Neural progenitor cell (in vitro differentiated cells): ENCODE measurements at regions not wholly inside any gene's neighbourhood (a gene's known extent, or its start where the extent isn't known, plus 50 kb on each side); places are given as distances from the start of the nearest gene placed in this dataset.
A peak's percentile ranks its signal among the peaks of the same experiment; 100 is the strongest.

ENCODE experiments used
- DNase-seq: peaks from one replicate; pipeline ENCODE4 v3.0.0-alpha.2; 2016; ENCODE audit warnings: low spot score
- H2AFZ ChIP-seq: fragments of 200-600 bp; sonication (generic); replicated peaks from 2 replicates; pipeline ENCODE4 v1.6.1; 2016; ENCODE audit warnings: antibody characterized with exemption
- H3F3A ChIP-seq: fragments of 200-600 bp; sonication (generic); 2 replicates; pipeline ENCODE4 v1.6.1; 2016; ENCODE audit warnings: antibody characterized with exemption, low read depth
- H3K27ac ChIP-seq: fragments of 200-600 bp; sonication (generic); 2 replicates; pipeline ENCODE4 v1.5.1; 2016; ENCODE audit warnings: mild to moderate bottlenecking
- H3K27me3 ChIP-seq: fragments of 200-600 bp; sonication (generic); 2 replicates; pipeline ENCODE4 v1.6.1; 2016; ENCODE audit warnings: mild to moderate bottlenecking, moderate library complexity
- H3K36me3 ChIP-seq: fragments of 200-600 bp; sonication (generic); 2 replicates; pipeline ENCODE4 v1.5.1; 2016
- H3K4me1 ChIP-seq: fragments of 200-600 bp; sonication (generic); 2 replicates; pipeline ENCODE4 v1.6.1; 2016; ENCODE audit warnings: mixed run types
- H3K4me2 ChIP-seq: fragments of 200-600 bp; sonication (generic); 2 replicates; pipeline ENCODE4 v1.6.1; 2016
- H3K4me3 ChIP-seq: fragments of 200-600 bp; sonication (generic); 2 replicates; pipeline ENCODE4 v1.5.1; 2016
- H3K79me2 ChIP-seq: fragments of 200-600 bp; sonication (generic); 2 replicates; pipeline ENCODE4 v1.6.1; 2016; ENCODE audit warnings: low read depth
- H3K9ac ChIP-seq: fragments of 200-600 bp; sonication (generic); 2 replicates; pipeline ENCODE4 v1.6.1; 2016
- H3K9me3 ChIP-seq: fragments of 200-600 bp; sonication (generic); 2 replicates; pipeline ENCODE4 v1.5.1; 2016; ENCODE audit warnings: low read depth
- H4K20me1 ChIP-seq: fragments of 200-600 bp; sonication (generic); 2 replicates; pipeline ENCODE4 v1.6.1; 2016; ENCODE audit warnings: low read depth
- H3K27ac Mint-ChIP-seq: 3 replicates; pipeline ENCODE4 v1.8.0; 2021; ENCODE audit warnings: mixed read lengths
- H3K27me3 Mint-ChIP-seq: 2 replicates; pipeline ENCODE4 v1.8.0; 2022; ENCODE audit warnings: low read depth, mild to moderate bottlenecking, inconsistent platforms, moderate library complexity, mixed read lengths; ENCODE audit not compliant: insufficient read depth
- H3K36me3 Mint-ChIP-seq: 3 replicates; pipeline ENCODE4 v1.8.0; 2021; ENCODE audit warnings: mixed read lengths
- H3K4me1 Mint-ChIP-seq: 3 replicates; pipeline ENCODE4 v1.8.0; 2021; ENCODE audit warnings: mixed read lengths
- H3K4me3 Mint-ChIP-seq: 3 replicates; pipeline ENCODE4 v1.8.0; 2021; ENCODE audit warnings: mild to moderate bottlenecking, moderate library complexity, mixed read lengths
- H3K9me3 Mint-ChIP-seq: 3 replicates; pipeline ENCODE4 v1.8.0; 2020; ENCODE audit warnings: mixed read lengths
- CTCF ChIP-seq: fragments of 200-600 bp; sonication (generic); IDR thresholded peaks from 2 replicates; pipeline ENCODE4 v1.5.1; 2017; ENCODE audit warnings: antibody characterized with exemption, mild to moderate bottlenecking
- EZH2 ChIP-seq: fragments of 200-600 bp; sonication (generic); IDR thresholded peaks from 2 replicates; pipeline ENCODE4 v1.6.1; 2017; ENCODE audit warnings: antibody characterized with exemption, mild to moderate bottlenecking, moderate library complexity
- EZH2phosphoT487 ChIP-seq: fragments of 200-600 bp; sonication (generic); IDR thresholded peaks from 2 replicates; pipeline ENCODE4 v1.6.1; 2017; ENCODE audit warnings: antibody characterized with exemption

GRCh38 chr4:15349531-15349935, 78.3 kb upstream of the C1QTNF7 start:
- no peak overlapping the region for H3K4me2 ChIP-seq
- H3K4me3 ChIP-seq = no peak overlapping the region
- no peaks in the 10 kb centered on the region for H4K20me1 ChIP-seq
- H3K36me3 Mint-ChIP-seq = no peaks in the 10 kb centered on the region
- no peak overlapping the region for H2AFZ ChIP-seq
- H3K27me3 ChIP-seq = no peaks in the 10 kb centered on the region
- TF ChIP-seq EZH2 = no peak
- no peak for TF ChIP-seq CTCF
- TF ChIP-seq EZH2phosphoT487 = no peak
- H3K27ac Mint-ChIP-seq = peak overlapping the region; percentile 12
- no peak overlapping the region for H3K9ac ChIP-seq
- H3K4me1 ChIP-seq = no peaks in the 10 kb centered on the region
- no peak overlapping the region for H3K4me3 Mint-ChIP-seq
- no peaks in the 10 kb centered on the region for H3K79me2 ChIP-seq
- no peaks in the 10 kb centered on the region for H3K9me3 ChIP-seq
- H3K27ac ChIP-seq = no peak overlapping the region
- peaks cover 31% of the 10 kb centered on the region for H3K4me1 Mint-ChIP-seq
- no peaks in the 10 kb centered on the region for H3K9me3 Mint-ChIP-seq
- H3K36me3 ChIP-seq = no peaks in the 10 kb centered on the region
- H3F3A ChIP-seq = no peaks in the 10 kb centered on the region
- DNase-seq = no peak
- no peaks in the 10 kb centered on the region for H3K27me3 Mint-ChIP-seq

GRCh38 chr4:15349965-15350364, 77.9 kb upstream of the C1QTNF7 start:
- no peak overlapping the region for H3K4me3 ChIP-seq
- H4K20me1 ChIP-seq = no peaks in the 10 kb centered on the region
- DNase-seq = no peak
- H3K79me2 ChIP-seq = no peaks in the 10 kb centered on the region
- no peak for TF ChIP-seq EZH2phosphoT487
- TF ChIP-seq EZH2 = no peak
- TF ChIP-seq CTCF = no peak
- H3K9me3 ChIP-seq = no peaks in the 10 kb centered on the region
- no peaks in the 10 kb centered on the region for H3K4me1 ChIP-seq
- no peak overlapping the region for H2AFZ ChIP-seq
- H3F3A ChIP-seq = no peaks in the 10 kb centered on the region
- Mint-ChIP-seq H3K4me1 (peaks cover 31% of the 10 kb centered on the region), H3K36me3 (no peaks in the 10 kb centered on the region), H3K9me3 (no peaks in the 10 kb centered on the region), H3K27me3 (no peaks in the 10 kb centered on the region), H3K27ac (peak overlapping the region; percentile 12), H3K4me3 (no peak overlapping the region)
- no peak overlapping the region for H3K4me2 ChIP-seq
- no peak overlapping the region for H3K27ac ChIP-seq
- H3K9ac ChIP-seq = no peak overlapping the region
- H3K27me3 ChIP-seq = no peaks in the 10 kb centered on the region
- H3K36me3 ChIP-seq = no peaks in the 10 kb centered on the region

GRCh38 chr4:15352524-15352923, 75.3 kb upstream of the C1QTNF7 start:
- Histone ChIP-seq H2AFZ (no peak overlapping the region), H3K36me3 (no peaks in the 10 kb centered on the region), H3F3A (no peaks in the 10 kb centered on the region), H3K9ac (no peak overlapping the region), H3K4me3 (no peak overlapping the region), H4K20me1 (no peaks in the 10 kb centered on the region), H3K4me2 (no peak overlapping the region), H3K9me3 (no peaks in the 10 kb centered on the region), H3K27ac (no peak overlapping the region), H3K27me3 (no peaks in the 10 kb centered on the region), H3K4me1 (no peaks in the 10 kb centered on the region), H3K79me2 (no peaks in the 10 kb centered on the region)
- no peak for TF ChIP-seq EZH2phosphoT487
- TF ChIP-seq EZH2 = no peak
- TF ChIP-seq CTCF = no peak
- H3K4me1 Mint-ChIP-seq = peaks cover 31% of the 10 kb centered on the region
- H3K9me3 Mint-ChIP-seq = no peaks in the 10 kb centered on the region
- no peak overlapping the region for H3K4me3 Mint-ChIP-seq
- H3K36me3 Mint-ChIP-seq = no peaks in the 10 kb centered on the region
- peaks cover 2% of the 10 kb centered on the region for H3K27me3 Mint-ChIP-seq
- no peak for DNase-seq
- H3K27ac Mint-ChIP-seq = no peak overlapping the region
